ENCODE measurements at regions not wholly inside any gene's neighbourhood (a gene's known extent, or its start where the extent isn't known, plus 50 kb on each side); places are given as distances from the start of the nearest gene placed in this dataset.

- DNase-seq: no peak
These were observed 150.2 kb upstream of the VSTM2B start for GRCh38 chr19:29375429-29376119.

GRCh38 chr19:29376855-29377354, 148.9 kb upstream of the VSTM2B start:
- no peak for DNase-seq

GRCh38 chr19:29378126-29378525, 147.7 kb upstream of the VSTM2B start:
- DNase-seq: no peak

- no peak for DNase-seq
These were observed 147.2 kb upstream of the VSTM2B start for GRCh38 chr19:29378543-29379080.

GRCh38 chr19:29379257-29380021, 146.4 kb upstream of the VSTM2B start:
- DNase-seq: no peak

GRCh38 chr19:29380581-29380980, 145.2 kb upstream of the VSTM2B start:
- DNase-seq: no peak

- DNase-seq: no peak
These were observed 144.2 kb upstream of the VSTM2B start for GRCh38 chr19:29381353-29382203.

- DNase-seq: no peak
These were observed 142.1 kb upstream of the VSTM2B start for GRCh38 chr19:29383696-29384095.

- DNase-seq: no peak
These were observed 141.1 kb upstream of the VSTM2B start for GRCh38 chr19:29384656-29385055.

- DNase-seq: no peak
These were observed 140.5 kb upstream of the VSTM2B start for GRCh38 chr19:29385191-29385795.

GRCh38 chr19:29386970-29387369, 138.8 kb upstream of the VSTM2B start:
- DNase-seq: no peak

- no peak for DNase-seq
These were observed 138.2 kb upstream of the VSTM2B start for GRCh38 chr19:29387586-29387985.

- DNase-seq: no peak
These were observed 136.3 kb upstream of the VSTM2B start for GRCh38 chr19:29389495-29389894.

GRCh38 chr19:29390742-29391141, 135.1 kb upstream of the VSTM2B start:
- DNase-seq: no peak

GRCh38 chr19:29393915-29394460, 131.8 kb upstream of the VSTM2B start:
- no peak for DNase-seq

- DNase-seq: no peak
These were observed 130.6 kb upstream of the VSTM2B start for GRCh38 chr19:29395111-29395733.

- no peak for DNase-seq
These were observed 129.9 kb upstream of the VSTM2B start for GRCh38 chr19:29395734-29396414.

GRCh38 chr19:29396925-29397324, 128.9 kb upstream of the VSTM2B start:
- no peak for DNase-seq

GRCh38 chr19:29397748-29398147, 128.0 kb upstream of the VSTM2B start:
- no peak for DNase-seq

- DNase-seq: no peak
These were observed 126.0 kb upstream of the VSTM2B start for GRCh38 chr19:29399804-29400203.
